Heart left ventricle (tissue), 16 donors: ENCODE measurements at regions not wholly inside any gene's neighbourhood (a gene's known extent, or its start where the extent isn't known, plus 50 kb on each side); places are given as distances from the start of the nearest gene placed in this dataset.

Experiments
- ATAC-seq, 4 donors: fragments of 200-7000 bp; cut with Tn5 transposase; one replicate each; pipeline ENCODE4 v1.9.1; 2020 to 2022; ENCODE audit warnings: moderate library complexity in 4 of 4, mild to moderate bottlenecking in 3 of 4, moderate number of reproducible peaks in 1 of 4
- DNase-seq, 5 donors: peaks; one replicate each; pipeline ENCODE4 v3.0.0-alpha.2; 2020
- H3K27ac ChIP-seq, 12 donors: fragments of 200-600 bp; sonication (generic) in 4 of 12; one replicate each; pipeline versions ENCODE4 v1.5.0 to v1.8.0; 2016 to 2022; ENCODE audit warnings: mild to moderate bottlenecking in 2 of 12
- H3K27me3 ChIP-seq, 9 donors: fragments of 200-600 bp; sonication (generic) in 2 of 9; one replicate each; pipeline versions ENCODE4 v1.5.1 to v1.8.0; 2016 to 2022; ENCODE audit warnings: mild to moderate bottlenecking in 3 of 9
- H3K36me3 ChIP-seq, 9 donors: fragments of 200-600 bp; sonication (generic) in 2 of 9; one replicate each; pipeline versions ENCODE4 v1.5.0 to v1.8.0; 2018 to 2022; ENCODE audit warnings: mild to moderate bottlenecking in 2 of 9
- H3K4me1 ChIP-seq, 12 donors: fragments of 200-600 bp; sonication (generic) in 4 of 12; one replicate each; pipeline versions ENCODE4 v1.5.0 to v1.8.0; 2016 to 2022; ENCODE audit warnings: mild to moderate bottlenecking in 3 of 12
- H3K4me3 ChIP-seq, 12 donors: fragments of 200-600 bp; sonication (generic) in 4 of 12; one replicate each; pipeline versions ENCODE4 v1.5.0 to v1.8.0; 2017 to 2022; ENCODE audit warnings: mild to moderate bottlenecking in 9 of 12, moderate library complexity in 4 of 12
- H3K9me3 ChIP-seq, 12 donors: fragments of 200-600 bp; sonication (generic) in 4 of 12; one replicate each; pipeline versions ENCODE4 v1.5.0 to v1.8.0; 2016 to 2022; ENCODE audit warnings: mild to moderate bottlenecking in 1 of 12
- POLR2A ChIP-seq, 2 donors: fragments of 450-650 bp; IDR thresholded peaks; one replicate each; pipeline ENCODE4 v1.6.1; 2017; ENCODE audit warnings: antibody characterized with exemption in 2 of 2, mild to moderate bottlenecking in 2 of 2, moderate library complexity in 2 of 2
- WGBS, 4 donors: extraction: QIAGEN DNeasy Blood & Tissue Kit in 2 of 4; methylation state at CpG; one replicate each; pipeline versions ENCODE4 v1.1.5 to v1.1.7; 2013 to 2018; 5-methylcytosine and 5-hydroxymethylcytosine counted together
- intact Hi-C, 10 donors: fragments of 100-400 bp; cut with DNase I; formaldehyde crosslinking; loops; one replicate each; pipeline versions ENCODE4 v1.11.1 to v1.14.2; 2022
- TF ChIP-seq, protein P1 (sequence below), 12 donors: fragments of 200-600 bp; sonication (generic) in 4 of 12; IDR thresholded peaks; one replicate each; pipeline versions ENCODE4 v1.5.0 to v1.8.0; 2018 to 2022; ENCODE audit warnings: antibody characterized with exemption in 12 of 12, mild to moderate bottlenecking in 5 of 12
- donor health status: ischemic (EF 13 %, LVEDD 7.1; RV severe dilation, severe dysfunction).
- donor health status: healthy with polysubstance abuse.
- donor health status: DM: no; HTN: yes; CAD: no.
- donor health status: DM: no; HTN: no; CAD: no.
- donor health status: ischemic (EF 25% LVEDD 6.9; RV normal size, moderate dysfunction).
- donor health status: ischemic (EF 25% LVEDD 5.7; RV mildly dilated, moderate dysfunction).
- donor health status: healthy.
- donor health status: DM: yes; HTN: yes; CAD: no.
- donor health status: ischemic (EF 35%, LVEDD 5.7; RV mildly dilated, moderate dysfunction).
- donor health status: nonischemic (EF 11% LVEDD 7.7; RV severe dilation, severe dysfunction).
- donor health status: DM: yes; HTN: yes; CAD: no.
- donor health status: PGD.
- donor health status: ischemic (EF 29% LVEDD 5.4; RV normal size, mild dysfunction).
- donor health status: nonischemic (EF 23%, LVEDD 6.1; RV moderate dilation, normal function).

DNA sequence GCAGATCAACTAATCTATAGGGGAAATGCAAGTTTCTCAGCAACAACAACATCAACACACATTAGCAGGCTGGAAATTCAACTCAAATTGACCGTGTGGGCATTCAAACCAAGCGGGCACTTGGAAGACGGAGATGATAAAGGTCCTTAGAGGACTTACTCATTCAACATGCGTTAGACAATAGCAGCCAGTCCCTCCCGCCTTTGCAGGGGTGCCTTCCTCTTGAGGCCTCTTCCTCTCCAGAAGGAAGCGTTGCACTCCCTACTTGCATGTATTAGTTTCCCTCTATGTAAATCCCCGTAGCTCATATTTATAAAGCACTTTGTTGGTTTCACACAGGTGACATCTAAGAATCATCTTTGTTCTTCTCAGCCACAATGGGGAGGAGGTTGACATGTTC, 300.8 kb upstream of the STXBP5 start:
- 86 to 90% (median 87%) methylated on average over 7 of the region's 7 CpGs for WGBS, 4 donors
- Histone ChIP-seq H3K36me3 (no peaks in the 10 kb centered on the region), H3K4me1 (peaks cover 0 to 13% (median 7%) of the 10 kb centered on the region in 12 donors), H3K9me3 (no peaks in the 10 kb centered on the region), H3K27ac (no peak overlapping the region), H3K27me3 (no peaks in the 10 kb centered on the region), H3K4me3 (no peak overlapping the region)
- TF ChIP-seq, protein P1, sequence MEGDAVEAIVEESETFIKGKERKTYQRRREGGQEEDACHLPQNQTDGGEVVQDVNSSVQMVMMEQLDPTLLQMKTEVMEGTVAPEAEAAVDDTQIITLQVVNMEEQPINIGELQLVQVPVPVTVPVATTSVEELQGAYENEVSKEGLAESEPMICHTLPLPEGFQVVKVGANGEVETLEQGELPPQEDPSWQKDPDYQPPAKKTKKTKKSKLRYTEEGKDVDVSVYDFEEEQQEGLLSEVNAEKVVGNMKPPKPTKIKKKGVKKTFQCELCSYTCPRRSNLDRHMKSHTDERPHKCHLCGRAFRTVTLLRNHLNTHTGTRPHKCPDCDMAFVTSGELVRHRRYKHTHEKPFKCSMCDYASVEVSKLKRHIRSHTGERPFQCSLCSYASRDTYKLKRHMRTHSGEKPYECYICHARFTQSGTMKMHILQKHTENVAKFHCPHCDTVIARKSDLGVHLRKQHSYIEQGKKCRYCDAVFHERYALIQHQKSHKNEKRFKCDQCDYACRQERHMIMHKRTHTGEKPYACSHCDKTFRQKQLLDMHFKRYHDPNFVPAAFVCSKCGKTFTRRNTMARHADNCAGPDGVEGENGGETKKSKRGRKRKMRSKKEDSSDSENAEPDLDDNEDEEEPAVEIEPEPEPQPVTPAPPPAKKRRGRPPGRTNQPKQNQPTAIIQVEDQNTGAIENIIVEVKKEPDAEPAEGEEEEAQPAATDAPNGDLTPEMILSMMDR (IDR thresholded peaks at IDR 0.05) = no peak
- no peak for TF ChIP-seq POLR2A (IDR thresholded peaks at IDR 0.05)
- intact Hi-C loops = loop anchor here in 2 of 10 donors (5.0 to 10.0 kb wide), 2 partner anchors 379 to 381 kb away; no protein-coding TSS in a partner anchor
- DNase-seq (no peak), ATAC-seq (no peak)

DNA sequence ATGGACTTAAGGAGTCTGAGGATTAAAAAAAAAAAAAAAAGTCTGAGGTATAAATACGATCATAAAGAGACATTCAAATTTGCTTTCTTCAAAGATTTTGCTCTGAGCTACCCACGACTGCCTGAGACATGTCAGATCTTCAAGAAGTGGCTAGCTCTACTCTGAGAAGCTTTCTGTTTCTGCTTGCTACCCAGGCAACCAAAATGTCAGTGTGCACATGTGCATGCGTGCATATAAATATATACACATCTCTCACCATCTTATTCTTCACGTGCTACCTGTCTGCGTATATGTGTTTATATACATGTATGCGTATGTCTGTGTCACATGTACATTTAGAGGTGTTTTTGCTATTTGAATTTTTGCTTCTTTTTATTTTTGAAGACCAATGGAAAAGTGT, 299.6 kb upstream of the STXBP5 start:
- intact Hi-C loops = loop anchor here in 2 of 10 donors (5.0 to 10.0 kb wide), 2 partner anchors 378 to 380 kb away; no protein-coding TSS in a partner anchor
- no peak for TF ChIP-seq POLR2A (IDR thresholded peaks at IDR 0.05)
- TF ChIP-seq, protein P1 (IDR thresholded peaks at IDR 0.05) = no peak
- peaks cover 0 to 13% (median 7%) of the 10 kb centered on the region in 12 donors for H3K4me1 ChIP-seq
- H3K4me3 ChIP-seq = no peak overlapping the region
- H3K27ac ChIP-seq = no peak overlapping the region
- WGBS, 4 donors = 89 to 93% (median 91%) methylated on average over 6 of the region's 6 CpGs
- H3K27me3 ChIP-seq = no peaks in the 10 kb centered on the region
- no peaks in the 10 kb centered on the region for H3K9me3 ChIP-seq
- no peaks in the 10 kb centered on the region for H3K36me3 ChIP-seq
- no peak for ATAC-seq
- DNase-seq = no peak

DNA sequence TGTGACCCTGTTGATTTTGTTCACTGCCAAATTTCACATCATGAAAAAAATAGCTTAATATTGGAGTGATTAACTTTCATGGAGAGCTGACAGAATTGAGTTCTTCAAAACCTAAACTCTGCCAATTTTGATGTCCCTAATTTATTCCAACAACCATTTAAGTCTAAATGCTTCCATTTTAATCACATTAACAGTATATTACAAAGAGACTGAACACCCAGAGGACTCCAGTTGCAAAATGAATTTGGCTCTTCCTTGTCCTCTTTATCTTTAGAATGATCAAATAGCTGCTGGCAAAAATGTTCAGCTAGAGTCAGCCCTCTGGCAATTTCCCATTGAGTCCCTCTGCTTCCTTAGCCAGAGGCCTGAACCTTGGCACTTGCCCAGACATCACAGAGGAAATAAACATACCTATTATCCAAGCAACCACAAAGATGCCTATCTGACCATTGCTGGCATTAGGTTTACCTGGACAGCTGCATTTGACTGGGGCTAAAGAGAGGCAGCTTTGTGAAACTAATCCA, 299.0 kb upstream of the STXBP5 start:
- peaks cover 0 to 13% (median 7%) of the 10 kb centered on the region in 12 donors for H3K4me1 ChIP-seq
- intact Hi-C loops = loop anchor here in 1 of 10 donors (10.0 kb wide), 1 partner anchor 380 kb away; no protein-coding TSS in a partner anchor
- no peak overlapping the region for H3K27ac ChIP-seq
- no peak for TF ChIP-seq POLR2A (IDR thresholded peaks at IDR 0.05)
- TF ChIP-seq, protein P1 (IDR thresholded peaks at IDR 0.05) = no peak
- H3K27me3 ChIP-seq = no peaks in the 10 kb centered on the region
- no peak overlapping the region for H3K4me3 ChIP-seq
- ATAC-seq (no peak), DNase-seq (peak in 3 of 5 donors; percentile 11 to 34 (median 29))
- H3K9me3 ChIP-seq = peaks cover 0 to 5% (median 0%) of the 10 kb centered on the region in 12 donors
- no peaks in the 10 kb centered on the region for H3K36me3 ChIP-seq

DNA sequence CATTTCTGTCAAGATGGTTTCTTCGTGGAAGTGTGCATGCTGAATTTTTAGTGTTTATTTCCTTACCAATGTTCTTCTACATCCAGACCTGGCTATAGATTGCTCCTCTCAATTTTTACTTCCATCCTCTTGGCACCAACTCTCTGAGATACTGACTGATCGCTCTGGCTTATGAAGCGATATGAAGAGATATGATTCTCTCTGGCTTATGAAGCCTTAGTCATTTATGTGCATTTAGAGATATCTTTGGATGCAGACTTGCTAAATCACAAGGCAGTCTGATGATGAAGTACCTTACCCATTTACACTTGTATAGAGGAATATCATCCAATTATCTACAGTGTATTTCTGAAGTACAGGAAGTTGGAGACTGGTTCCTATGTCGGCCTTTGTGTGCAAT, 295.4 kb upstream of the STXBP5 start:
- Histone ChIP-seq H3K4me3 (no peak overlapping the region), H3K36me3 (no peaks in the 10 kb centered on the region), H3K27me3 (no peaks in the 10 kb centered on the region), H3K27ac (no peak overlapping the region), H3K4me1 (peaks cover 0 to 14% (median 11%) of the 10 kb centered on the region in 12 donors), H3K9me3 (peaks cover 0 to 9% (median 0%) of the 10 kb centered on the region in 12 donors)
- intact Hi-C loops = loop anchor here in 1 of 10 donors (10.0 kb wide), 1 partner anchor 376 kb away; no protein-coding TSS in a partner anchor
- TF ChIP-seq, protein P1 (IDR thresholded peaks at IDR 0.05) = no peak
- TF ChIP-seq POLR2A (IDR thresholded peaks at IDR 0.05) = no peak
- DNase-seq (no peak), ATAC-seq (no peak)
- WGBS, 4 donors = 85 to 92% (median 89%) methylated on average over 4 of the region's 4 CpGs
